PC-9 (cell line): ENCODE measurements at regions not wholly inside any gene's neighbourhood (a gene's known extent, or its start where the extent isn't known, plus 50 kb on each side); places are given as distances from the start of the nearest gene placed in this dataset.

ENCODE experiments used
- EZH2 ChIP-seq: fragments of 200-600 bp; sonication (generic); IDR thresholded peaks from 2 replicates; pipeline ENCODE4 v1.8.0; 2017; ENCODE audit warnings: antibody characterized with exemption, low read depth
- TF ChIP-seq, protein P1 (sequence below): fragments of 200-600 bp; sonication (generic); conservative IDR thresholded peaks from 2 replicates; pipeline ENCODE4 v1.6.1; 2017; ENCODE audit warnings: mixed run types, antibody characterized with exemption, mild to moderate bottlenecking, moderate library complexity

DNA sequence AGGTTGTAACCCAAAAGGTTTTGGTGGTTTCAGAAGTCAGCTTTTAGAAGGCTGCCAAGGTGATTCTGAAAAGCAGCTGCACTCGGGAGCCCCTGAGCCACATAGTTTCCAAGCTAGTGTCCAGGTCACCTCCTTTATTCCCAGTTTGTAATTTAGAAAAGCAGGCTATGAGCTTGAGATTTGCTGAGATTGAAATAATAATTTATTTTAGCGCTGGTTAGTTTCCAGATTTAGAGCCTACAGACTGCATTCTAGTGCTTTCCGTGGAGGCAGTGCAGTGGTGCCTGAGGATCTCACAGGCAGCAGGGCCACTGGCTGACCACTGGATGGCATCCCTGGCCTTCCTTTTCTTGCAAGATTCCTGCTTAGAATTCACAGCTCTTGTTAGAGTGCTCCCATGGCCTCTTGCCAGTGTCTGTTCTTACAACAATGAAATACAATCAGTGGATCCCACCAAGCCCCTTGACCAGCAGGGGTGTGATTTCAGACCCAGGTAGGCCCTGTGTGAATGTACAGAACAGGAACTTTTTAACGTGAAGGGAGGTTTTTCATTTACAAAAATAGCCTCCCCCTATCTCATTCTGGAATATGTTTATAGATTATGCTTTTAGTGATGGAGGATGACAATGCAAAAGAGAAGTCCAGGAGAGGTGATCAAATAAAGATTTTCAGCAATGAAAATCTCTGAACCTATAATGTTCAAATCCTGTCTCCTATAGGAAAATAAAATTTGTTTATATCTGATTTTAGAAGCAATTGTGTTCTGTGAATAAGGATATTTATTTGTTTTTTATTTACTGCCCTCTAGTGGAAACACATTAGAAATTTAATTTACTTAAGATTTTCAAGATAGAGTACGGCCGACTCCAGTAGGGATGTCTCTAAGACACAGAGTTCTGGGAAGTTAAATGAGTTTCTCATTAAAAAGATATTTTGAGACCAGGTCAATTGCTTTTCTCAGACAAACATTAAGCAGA lies 362.1 kb upstream of the STXBP6 start:
- TF ChIP-seq, protein P1, sequence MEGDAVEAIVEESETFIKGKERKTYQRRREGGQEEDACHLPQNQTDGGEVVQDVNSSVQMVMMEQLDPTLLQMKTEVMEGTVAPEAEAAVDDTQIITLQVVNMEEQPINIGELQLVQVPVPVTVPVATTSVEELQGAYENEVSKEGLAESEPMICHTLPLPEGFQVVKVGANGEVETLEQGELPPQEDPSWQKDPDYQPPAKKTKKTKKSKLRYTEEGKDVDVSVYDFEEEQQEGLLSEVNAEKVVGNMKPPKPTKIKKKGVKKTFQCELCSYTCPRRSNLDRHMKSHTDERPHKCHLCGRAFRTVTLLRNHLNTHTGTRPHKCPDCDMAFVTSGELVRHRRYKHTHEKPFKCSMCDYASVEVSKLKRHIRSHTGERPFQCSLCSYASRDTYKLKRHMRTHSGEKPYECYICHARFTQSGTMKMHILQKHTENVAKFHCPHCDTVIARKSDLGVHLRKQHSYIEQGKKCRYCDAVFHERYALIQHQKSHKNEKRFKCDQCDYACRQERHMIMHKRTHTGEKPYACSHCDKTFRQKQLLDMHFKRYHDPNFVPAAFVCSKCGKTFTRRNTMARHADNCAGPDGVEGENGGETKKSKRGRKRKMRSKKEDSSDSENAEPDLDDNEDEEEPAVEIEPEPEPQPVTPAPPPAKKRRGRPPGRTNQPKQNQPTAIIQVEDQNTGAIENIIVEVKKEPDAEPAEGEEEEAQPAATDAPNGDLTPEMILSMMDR = peak; percentile 42
- TF ChIP-seq EZH2 = no peak
